HG03354 (cell line): ENCODE measurements at regions not wholly inside any gene's neighbourhood (a gene's known extent, or its start where the extent isn't known, plus 50 kb on each side); places are given as distances from the start of the nearest gene placed in this dataset.

Source experiments
- ATAC-seq: cut with Tn5 transposase; IDR thresholded peaks from one replicate; pipeline ENCODE4 v1.9.1; 2021; ENCODE audit warnings: mild to moderate bottlenecking; ENCODE audit not compliant: unreplicated experiment, poor library complexity, severe bottlenecking

GRCh38 chr1:39107341-39108290 lies 81.5 kb downstream of the NDUFS5 start:
- ATAC-seq: no peak

GRCh38 chr1:39109644-39110043 lies 83.5 kb downstream of the NDUFS5 start:
- no peak for ATAC-seq

- ATAC-seq: no peak
These were observed 84.2 kb downstream of the NDUFS5 start for GRCh38 chr1:39110325-39110851.

- ATAC-seq: no peak
These were observed 84.7 kb downstream of the NDUFS5 start for GRCh38 chr1:39110882-39111281.

- ATAC-seq: no peak
These were observed 87.1 kb downstream of the NDUFS5 start for GRCh38 chr1:39113109-39113743.

GRCh38 chr1:39115271-39116110 lies 89.0 kb upstream of the MACF1 start:
- no peak for ATAC-seq

GRCh38 chr1:39116116-39116607 lies 88.3 kb upstream of the MACF1 start:
- ATAC-seq: no peak

GRCh38 chr1:39116860-39117728 lies 87.4 kb upstream of the MACF1 start:
- ATAC-seq: no peak

GRCh38 chr1:39117899-39118450 lies 86.5 kb upstream of the MACF1 start:
- ATAC-seq: no peak

- ATAC-seq: no peak
These were observed 82.4 kb upstream of the MACF1 start for GRCh38 chr1:39122056-39122455.

GRCh38 chr1:39124282-39124681 lies 80.2 kb upstream of the MACF1 start:
- no peak for ATAC-seq

GRCh38 chr1:39127513-39127912 lies 77.0 kb upstream of the MACF1 start:
- ATAC-seq: no peak

- ATAC-seq: no peak
These were observed 76.4 kb upstream of the MACF1 start for GRCh38 chr1:39128126-39128525.

- ATAC-seq: no peak
These were observed 75.5 kb upstream of the MACF1 start for GRCh38 chr1:39128959-39129358.

GRCh38 chr1:39129514-39129913 lies 75.0 kb upstream of the MACF1 start:
- no peak for ATAC-seq

- ATAC-seq: no peak
These were observed 74.2 kb upstream of the MACF1 start for GRCh38 chr1:39130325-39130724.

GRCh38 chr1:39131940-39132339 lies 72.6 kb upstream of the MACF1 start:
- ATAC-seq: no peak

- no peak for ATAC-seq
These were observed 71.8 kb upstream of the MACF1 start for GRCh38 chr1:39132505-39133339.
